Lower leg skin (tissue), 4 donors: ENCODE measurements at regions not wholly inside any gene's neighbourhood (a gene's known extent, or its start where the extent isn't known, plus 50 kb on each side); places are given as distances from the start of the nearest gene placed in this dataset.

Source experiments
- DNase-seq, 2 donors: peaks; one replicate each; pipeline ENCODE4 v3.0.0-alpha.2; 2019; ENCODE audit warnings: low spot score in 2 of 2
- H3K4me3 ChIP-seq: fragments of 200-600 bp; sonication (generic); 2 replicates; pipeline ENCODE4 v1.5.1; 2017; ENCODE audit warnings: mild to moderate bottlenecking, low read depth; ENCODE audit not compliant: poor library complexity, severe bottlenecking
- POLR2A ChIP-seq, 2 donors: fragments of 450-650 bp; IDR thresholded peaks; one replicate each; pipeline ENCODE4 v1.6.1; 2016 to 2017; ENCODE audit warnings: antibody characterized with exemption in 2 of 2, mild to moderate bottlenecking in 1 of 2, moderate library complexity in 1 of 2
- WGBS, 2 donors: methylation state at CpG; one replicate each; pipeline ENCODE4 v1.1.5; 2018; 5-methylcytosine and 5-hydroxymethylcytosine counted together
- intact Hi-C: fragments of 100-400 bp; cut with DNase I; formaldehyde crosslinking; loops from one replicate; pipeline ENCODE4 v1.15.0; 2023; ENCODE audit warnings: low total_unique reads
- TF ChIP-seq, protein P1 (sequence below), 3 donors: fragments of 450-650 bp; IDR thresholded peaks; one replicate each; pipeline ENCODE4 v1.5.1; 2016; ENCODE audit warnings: antibody characterized with exemption in 3 of 3, mild to moderate bottlenecking in 3 of 3, moderate library complexity in 2 of 3

DNA sequence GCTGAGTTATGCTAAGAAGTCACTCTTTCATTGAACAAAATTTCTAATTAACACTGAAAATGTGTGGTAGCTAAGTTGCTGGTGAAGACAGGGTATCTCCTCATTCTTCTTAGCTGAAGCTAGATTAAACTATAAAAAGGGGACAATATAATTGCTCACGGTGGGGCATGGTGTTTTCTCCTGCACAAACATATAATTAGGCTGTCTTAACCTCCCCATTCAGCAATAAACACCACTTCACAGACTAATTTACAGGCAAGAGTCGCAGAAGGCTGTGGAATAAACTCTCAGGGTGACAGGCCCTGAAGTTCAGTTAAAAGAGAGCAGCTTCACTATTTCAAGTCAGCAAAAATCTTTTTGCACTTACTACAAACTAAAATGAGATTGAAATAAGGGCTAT, 338.9 kb upstream of the NT5E start:
- no peak for DNase-seq
- WGBS, 2 donors: 64 to 69% methylated on average over 2 of the region's 2 CpGs
- intact Hi-C loops: no loop called here
- TF ChIP-seq, protein P1, sequence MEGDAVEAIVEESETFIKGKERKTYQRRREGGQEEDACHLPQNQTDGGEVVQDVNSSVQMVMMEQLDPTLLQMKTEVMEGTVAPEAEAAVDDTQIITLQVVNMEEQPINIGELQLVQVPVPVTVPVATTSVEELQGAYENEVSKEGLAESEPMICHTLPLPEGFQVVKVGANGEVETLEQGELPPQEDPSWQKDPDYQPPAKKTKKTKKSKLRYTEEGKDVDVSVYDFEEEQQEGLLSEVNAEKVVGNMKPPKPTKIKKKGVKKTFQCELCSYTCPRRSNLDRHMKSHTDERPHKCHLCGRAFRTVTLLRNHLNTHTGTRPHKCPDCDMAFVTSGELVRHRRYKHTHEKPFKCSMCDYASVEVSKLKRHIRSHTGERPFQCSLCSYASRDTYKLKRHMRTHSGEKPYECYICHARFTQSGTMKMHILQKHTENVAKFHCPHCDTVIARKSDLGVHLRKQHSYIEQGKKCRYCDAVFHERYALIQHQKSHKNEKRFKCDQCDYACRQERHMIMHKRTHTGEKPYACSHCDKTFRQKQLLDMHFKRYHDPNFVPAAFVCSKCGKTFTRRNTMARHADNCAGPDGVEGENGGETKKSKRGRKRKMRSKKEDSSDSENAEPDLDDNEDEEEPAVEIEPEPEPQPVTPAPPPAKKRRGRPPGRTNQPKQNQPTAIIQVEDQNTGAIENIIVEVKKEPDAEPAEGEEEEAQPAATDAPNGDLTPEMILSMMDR (IDR thresholded peaks at IDR 0.05): no peak
- TF ChIP-seq POLR2A (IDR thresholded peaks at IDR 0.05): no peak
- no peak overlapping the region for H3K4me3 ChIP-seq

DNA sequence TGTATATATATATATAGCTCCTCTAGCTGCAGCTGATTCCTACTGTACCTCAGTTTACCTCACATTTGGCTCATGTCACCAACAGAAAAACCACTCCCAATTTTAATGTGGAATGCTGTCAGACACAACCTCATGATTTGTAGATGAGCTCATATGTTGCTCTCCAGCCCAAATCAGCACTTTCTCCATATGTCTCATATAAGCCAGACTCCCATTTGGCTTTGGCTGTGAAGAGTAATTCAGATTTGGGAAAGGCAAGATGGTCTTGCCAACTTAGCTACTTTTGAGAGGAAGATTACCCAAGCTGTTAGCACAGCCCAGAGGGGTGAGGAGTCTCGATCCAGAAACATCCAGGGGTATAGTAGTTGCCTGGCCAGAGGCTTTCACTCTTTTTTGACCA, 342.2 kb upstream of the NT5E start:
- no peak overlapping the region for H3K4me3 ChIP-seq
- DNase-seq: no peak
- TF ChIP-seq, protein P1 (IDR thresholded peaks at IDR 0.05): no peak
- TF ChIP-seq POLR2A (IDR thresholded peaks at IDR 0.05): no peak
- WGBS, 2 donors: 53 to 56% methylated on average over 1 of the region's 1 CpG
- intact Hi-C loops: no loop called here

DNA sequence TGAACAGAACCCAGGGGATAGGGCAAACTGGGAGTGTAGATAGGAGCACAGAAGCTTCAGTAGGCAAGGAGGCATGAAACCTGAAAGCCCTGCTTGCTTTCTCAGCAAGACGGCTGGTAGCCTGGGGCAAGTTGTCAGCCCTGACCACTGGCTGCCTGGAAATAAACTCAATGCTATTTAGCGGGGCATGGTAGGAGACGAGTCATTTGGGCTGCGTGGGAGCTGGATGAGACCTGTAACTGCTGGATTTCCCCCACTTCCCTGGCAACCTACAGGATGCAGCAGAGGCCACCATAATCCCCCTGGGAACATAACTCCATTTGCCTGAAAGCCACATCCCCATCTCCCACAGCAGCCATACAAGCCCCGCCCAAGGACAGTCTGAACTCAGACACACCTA, 332.6 kb upstream of the TBX18 start:
- no peak overlapping the region for H3K4me3 ChIP-seq
- TF ChIP-seq, protein P1 (IDR thresholded peaks at IDR 0.05): no peak
- TF ChIP-seq POLR2A (IDR thresholded peaks at IDR 0.05): no peak
- no peak for DNase-seq
- WGBS, 2 donors: 72 to 85% methylated on average over 5 of the region's 5 CpGs
- intact Hi-C loops: no loop called here

DNA sequence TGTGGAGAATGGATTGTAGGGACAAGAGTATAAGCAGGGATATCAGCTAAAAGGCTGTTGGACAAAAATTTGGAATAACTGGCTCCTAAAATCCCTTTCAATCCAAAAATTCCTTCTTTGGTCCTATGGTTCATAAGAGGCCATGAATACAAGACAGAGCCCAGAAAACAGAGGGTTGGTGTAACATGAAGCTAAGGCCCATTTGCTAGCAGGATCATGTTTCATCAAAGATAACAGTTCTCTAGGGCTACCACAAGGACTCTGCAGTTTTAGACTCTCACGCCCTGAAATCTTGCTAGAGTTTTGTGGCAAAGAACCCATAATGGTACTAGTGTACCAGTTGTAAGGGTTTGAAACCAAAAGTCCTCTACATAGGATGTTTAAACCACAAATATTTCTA, 327.8 kb upstream of the TBX18 start:
- H3K4me3 ChIP-seq: no peak overlapping the region
- intact Hi-C loops: no loop called here
- TF ChIP-seq, protein P1 (IDR thresholded peaks at IDR 0.05): no peak
- no peak for TF ChIP-seq POLR2A (IDR thresholded peaks at IDR 0.05)
- 79 to 83% methylated on average over 1 of the region's 1 CpG for WGBS, 2 donors
- DNase-seq: no peak

DNA sequence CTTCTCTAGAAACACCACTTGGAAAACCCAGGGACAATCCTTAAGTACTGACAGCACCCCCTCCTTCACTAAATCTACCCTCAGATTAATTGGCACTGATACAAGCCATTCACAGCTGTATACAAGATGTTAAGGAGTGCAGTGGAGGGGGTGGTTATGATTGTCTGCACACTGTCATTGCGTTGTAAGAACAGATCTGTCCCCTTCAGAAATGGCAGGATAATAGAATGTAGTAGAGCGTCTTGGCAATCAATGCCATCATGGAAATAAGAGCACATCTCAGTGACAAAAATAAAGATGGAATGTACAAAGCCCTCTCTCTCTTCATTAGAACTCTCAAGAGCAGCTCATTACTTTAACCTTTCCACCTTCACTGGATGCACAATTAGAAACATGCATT, 324.9 kb upstream of the TBX18 start:
- TF ChIP-seq POLR2A (IDR thresholded peaks at IDR 0.05): no peak
- TF ChIP-seq, protein P1 (IDR thresholded peaks at IDR 0.05): no peak
- H3K4me3 ChIP-seq: no peak overlapping the region
- DNase-seq: no peak
- 87 to 88% methylated on average over 2 of the region's 2 CpGs for WGBS, 2 donors
- intact Hi-C loops: no loop called here

DNA sequence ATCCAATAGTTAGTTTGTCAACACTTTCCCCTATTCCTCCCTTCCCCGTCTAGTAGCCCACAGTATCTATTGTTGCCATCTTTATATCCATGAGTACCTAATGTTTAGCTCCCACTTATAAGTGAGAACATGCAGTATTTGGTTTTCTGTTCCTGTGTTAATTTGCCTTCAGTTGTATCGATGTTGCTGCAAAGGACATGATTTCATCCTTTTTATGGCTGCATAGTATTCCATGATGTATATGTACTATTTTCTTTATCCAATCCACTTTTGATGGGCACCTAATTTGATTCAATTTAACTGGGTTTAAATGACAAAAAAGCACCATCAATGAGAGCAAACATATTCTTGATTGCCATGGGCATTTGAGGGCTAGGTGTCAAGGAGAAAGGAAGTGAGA, 321.5 kb upstream of the TBX18 start:
- TF ChIP-seq, protein P1 (IDR thresholded peaks at IDR 0.05): no peak
- no peak for TF ChIP-seq POLR2A (IDR thresholded peaks at IDR 0.05)
- WGBS, 2 donors: 89 to 94% methylated on average over 2 of the region's 2 CpGs
- intact Hi-C loops: no loop called here

More for the DNA sequence above, 321.5 kb upstream of the TBX18 start:
- DNase-seq: no peak
- H3K4me3 ChIP-seq: no peak overlapping the region
